Mucosa of descending colon (tissue), 3 donors: ENCODE measurements at regions not wholly inside any gene's neighbourhood (a gene's known extent, or its start where the extent isn't known, plus 50 kb on each side); places are given as distances from the start of the nearest gene placed in this dataset.

ENCODE experiments used
- ATAC-seq: fragments of 200-7000 bp; cut with Tn5 transposase; one replicate; pipeline ENCODE4 v1.9.1; 2020; ENCODE audit warnings: mild to moderate bottlenecking, moderate library complexity
- DNase-seq, 3 donors: peaks; one replicate each; pipeline ENCODE4 v3.0.0-alpha.2; 2020
- H3K36me3 ChIP-seq: fragments of 200-600 bp; one replicate; pipeline ENCODE4 v1.8.0; 2021; ENCODE audit warnings: low read depth, mild to moderate bottlenecking
- H3K4me1 ChIP-seq: fragments of 200-600 bp; one replicate; pipeline ENCODE4 v1.8.0; 2021; ENCODE audit warnings: low read depth, mild to moderate bottlenecking
- H3K4me3 ChIP-seq: fragments of 200-600 bp; one replicate; pipeline ENCODE4 v1.8.0; 2021; ENCODE audit warnings: mild to moderate bottlenecking
- H3K9me3 ChIP-seq: fragments of 200-600 bp; one replicate; pipeline ENCODE4 v1.8.0; 2021; ENCODE audit warnings: mild to moderate bottlenecking
- intact Hi-C, 2 donors: fragments of 100-400 bp; cut with DNase I in 1 of 2; cut with micrococcal nuclease in 1 of 2; formaldehyde crosslinking; loops; one replicate each; pipeline versions ENCODE4 v1.11.0 to v1.11.1; 2022; cut with DNase I, micrococcal nuclease
- TF ChIP-seq, protein P1 (sequence below): fragments of 200-600 bp; IDR thresholded peaks from one replicate; pipeline ENCODE4 v1.8.0; 2022; ENCODE audit warnings: antibody characterized with exemption, mild to moderate bottlenecking
- donor health status: DM: no; HTN: no; CAD: no; lungs with moderate emphysema.
- donor health status: DM: no; HTN: no; CAD: no.
- donor health status: DM: no; HTN: yes; CAD: no.

DNA sequence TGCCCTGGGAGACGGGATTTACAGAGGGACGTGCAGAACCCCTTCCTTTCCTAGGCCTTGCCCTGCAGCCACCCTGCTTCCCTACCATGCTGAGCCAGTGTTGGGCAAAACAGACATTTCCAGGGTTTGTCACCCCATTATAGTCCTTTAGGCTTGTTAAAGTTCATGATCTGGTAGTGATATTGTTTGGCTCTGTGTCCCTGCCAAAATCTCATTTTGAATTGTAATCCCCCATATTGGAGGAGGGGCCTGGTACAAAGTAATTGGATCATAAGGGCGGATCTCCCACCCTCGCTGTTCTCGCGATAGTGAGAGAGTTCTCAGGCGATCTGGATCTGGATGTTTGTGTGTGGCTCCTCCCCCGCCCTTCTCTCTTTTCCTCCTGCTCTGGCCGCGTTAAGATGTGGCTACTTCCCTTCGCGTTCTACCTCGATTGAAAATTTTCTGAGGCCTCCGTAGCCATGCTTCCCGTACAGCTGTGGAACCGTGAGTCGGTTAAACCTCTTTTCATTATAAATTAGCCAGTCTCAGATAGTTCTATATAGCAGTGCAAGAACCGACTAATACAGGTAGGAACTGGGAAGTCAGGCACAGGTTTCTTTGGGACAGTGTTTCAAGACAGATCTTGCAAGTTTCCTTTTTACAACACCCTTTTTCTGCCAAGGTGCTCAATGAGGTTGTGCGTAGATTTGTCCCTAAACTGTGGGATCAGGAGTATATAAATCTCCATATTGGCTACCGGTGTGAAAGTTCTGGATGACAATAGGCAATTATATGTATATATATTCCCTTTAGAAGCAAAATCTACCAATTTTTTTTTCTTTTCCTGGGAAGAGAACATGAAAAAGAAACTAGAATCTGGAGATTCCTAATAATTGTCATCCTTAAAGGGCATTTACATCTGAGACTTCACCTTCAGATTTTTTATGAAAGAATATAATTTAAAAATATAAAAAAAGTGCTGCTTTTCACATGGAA, 152.1 kb downstream of the SAMD5 start:
- intact Hi-C loops: no loop called here
- TF ChIP-seq, protein P1, sequence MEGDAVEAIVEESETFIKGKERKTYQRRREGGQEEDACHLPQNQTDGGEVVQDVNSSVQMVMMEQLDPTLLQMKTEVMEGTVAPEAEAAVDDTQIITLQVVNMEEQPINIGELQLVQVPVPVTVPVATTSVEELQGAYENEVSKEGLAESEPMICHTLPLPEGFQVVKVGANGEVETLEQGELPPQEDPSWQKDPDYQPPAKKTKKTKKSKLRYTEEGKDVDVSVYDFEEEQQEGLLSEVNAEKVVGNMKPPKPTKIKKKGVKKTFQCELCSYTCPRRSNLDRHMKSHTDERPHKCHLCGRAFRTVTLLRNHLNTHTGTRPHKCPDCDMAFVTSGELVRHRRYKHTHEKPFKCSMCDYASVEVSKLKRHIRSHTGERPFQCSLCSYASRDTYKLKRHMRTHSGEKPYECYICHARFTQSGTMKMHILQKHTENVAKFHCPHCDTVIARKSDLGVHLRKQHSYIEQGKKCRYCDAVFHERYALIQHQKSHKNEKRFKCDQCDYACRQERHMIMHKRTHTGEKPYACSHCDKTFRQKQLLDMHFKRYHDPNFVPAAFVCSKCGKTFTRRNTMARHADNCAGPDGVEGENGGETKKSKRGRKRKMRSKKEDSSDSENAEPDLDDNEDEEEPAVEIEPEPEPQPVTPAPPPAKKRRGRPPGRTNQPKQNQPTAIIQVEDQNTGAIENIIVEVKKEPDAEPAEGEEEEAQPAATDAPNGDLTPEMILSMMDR: no peak
- no peak for ATAC-seq

DNA sequence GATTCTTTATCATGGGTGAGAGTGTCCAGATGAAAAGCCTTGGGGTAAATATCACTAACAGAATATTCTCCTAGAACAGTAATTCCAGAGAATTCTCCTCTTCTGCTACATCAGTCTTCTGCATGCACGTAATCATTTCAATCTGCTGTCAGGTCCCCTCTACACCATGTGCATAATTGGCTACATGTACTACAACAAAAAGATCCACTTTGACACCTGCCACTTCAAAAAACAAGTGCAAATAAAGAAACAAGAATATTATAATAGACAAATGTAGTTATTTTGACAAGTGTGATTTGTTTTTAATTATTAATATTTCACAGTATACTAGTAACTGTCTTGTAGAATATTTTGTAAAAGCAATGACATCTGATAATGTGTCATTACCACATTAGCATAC, 154.2 kb downstream of the SAMD5 start:
- Histone ChIP-seq H3K4me1 (no peaks in the 10 kb centered on the region), H3K9me3 (no peaks in the 10 kb centered on the region), H3K4me3 (no peak overlapping the region), H3K36me3 (no peaks in the 10 kb centered on the region)
- TF ChIP-seq, protein P1: no peak
- ATAC-seq: no peak
- DNase-seq: no peak
- intact Hi-C loops: no loop called here

More for the DNA sequence above, 152.1 kb downstream of the SAMD5 start:
- Histone ChIP-seq H3K4me3 (no peak overlapping the region), H3K9me3 (no peaks in the 10 kb centered on the region), H3K4me1 (no peaks in the 10 kb centered on the region), H3K36me3 (no peaks in the 10 kb centered on the region)
- no peak for DNase-seq

DNA sequence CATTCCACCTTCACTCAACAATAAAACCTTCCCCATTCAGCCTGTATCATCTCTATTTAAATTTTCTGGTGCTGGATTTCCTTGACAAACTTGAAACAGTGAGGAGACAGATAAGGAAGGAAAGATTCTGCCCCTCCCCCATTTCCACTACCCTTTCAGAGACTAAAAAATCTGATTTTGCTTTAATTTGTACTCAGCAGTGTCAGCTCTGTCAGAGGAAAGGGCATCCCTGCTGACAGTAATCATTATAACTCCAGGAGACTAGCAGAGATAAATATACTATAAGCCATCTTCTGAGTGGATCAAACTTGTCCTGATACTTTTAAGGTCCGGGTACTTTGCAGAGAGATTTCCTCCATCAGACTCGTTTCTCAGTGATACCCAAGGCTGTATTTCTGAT, 155.6 kb downstream of the SAMD5 start:
- TF ChIP-seq, protein P1: no peak

GRCh38 chr6:147666255-147666654, 157.8 kb downstream of the SAMD5 start:
- TF ChIP-seq, protein P1: no peak
- no peak for DNase-seq
- no peak overlapping the region for H3K4me3 ChIP-seq
- H3K9me3 ChIP-seq: no peaks in the 10 kb centered on the region
- no peak for ATAC-seq
- intact Hi-C loops: no loop called here
- H3K36me3 ChIP-seq: no peaks in the 10 kb centered on the region
- H3K4me1 ChIP-seq: no peaks in the 10 kb centered on the region

More for the DNA sequence above, 155.6 kb downstream of the SAMD5 start:
- ATAC-seq: no peak
- H3K4me3 ChIP-seq: no peak overlapping the region
- H3K36me3 ChIP-seq: no peaks in the 10 kb centered on the region
- H3K4me1 ChIP-seq: no peaks in the 10 kb centered on the region
- no peak for DNase-seq
- intact Hi-C loops: no loop called here
- H3K9me3 ChIP-seq: no peaks in the 10 kb centered on the region

- Histone ChIP-seq H3K36me3 (no peaks in the 10 kb centered on the region), H3K4me1 (no peaks in the 10 kb centered on the region), H3K4me3 (no peak overlapping the region), H3K9me3 (no peaks in the 10 kb centered on the region)
- ATAC-seq (no peak), DNase-seq (no peak)
- intact Hi-C loops: no loop called here
- TF ChIP-seq, protein P1: no peak
These were observed 158.6 kb downstream of the SAMD5 start for GRCh38 chr6:147667082-147667481.
